ENCODE measurements at regions not wholly inside any gene's neighbourhood (a gene's known extent, or its start where the extent isn't known, plus 50 kb on each side); places are given as distances from the start of the nearest gene placed in this dataset.

GRCh38 chr15:96232335-96232734, 98.2 kb upstream of the NR2F2 start:
- Histone ChIP-seq H3K9ac (ENCODE audit: low read length) (no peak overlapping the region), H3K4me1 (ENCODE audit: low read length) (peaks cover 46% of the 10 kb centered on the region), H3K4me3 (ENCODE audit: low read length) (no peak overlapping the region)

GRCh38 chr15:96234109-96234892, 96.2 kb upstream of the NR2F2 start:
- Histone ChIP-seq H3K4me1 (ENCODE audit: low read length) (peaks cover 46% of the 10 kb centered on the region), H3K27me3 (ENCODE audit: low read depth, low read length) (peaks cover 56% of the 10 kb centered on the region), H3K36me3 (replicated peaks; ENCODE audit: low read depth, low read length) (no peaks in the 10 kb centered on the region), H3K4me2 (ENCODE audit: low read length) (peak overlapping the region; percentile 93), H3K9me3 (ENCODE audit: insufficient read depth, low read length) (0 out of 2 replicates have a peak, but pooled peaks cover 3% of the 10 kb centered on the region), H2AFZ (ENCODE audit: low read depth, low read length) (no peak overlapping the region), H3K4me3 (ENCODE audit: low read length) (peak overlapping the region; percentile 66), H3K9ac (ENCODE audit: low read length) (peak overlapping the region; percentile 42), H3K79me2 (ENCODE audit: low read length) (no peaks in the 10 kb centered on the region), H3K27ac (ENCODE audit: low read length) (peak overlapping the region; percentile 84), H4K20me1 (ENCODE audit: insufficient read depth, low read length) (0 out of 2 replicates have a peak, but pooled peaks cover 3% of the 10 kb centered on the region)
- TF ChIP-seq, protein P1, sequence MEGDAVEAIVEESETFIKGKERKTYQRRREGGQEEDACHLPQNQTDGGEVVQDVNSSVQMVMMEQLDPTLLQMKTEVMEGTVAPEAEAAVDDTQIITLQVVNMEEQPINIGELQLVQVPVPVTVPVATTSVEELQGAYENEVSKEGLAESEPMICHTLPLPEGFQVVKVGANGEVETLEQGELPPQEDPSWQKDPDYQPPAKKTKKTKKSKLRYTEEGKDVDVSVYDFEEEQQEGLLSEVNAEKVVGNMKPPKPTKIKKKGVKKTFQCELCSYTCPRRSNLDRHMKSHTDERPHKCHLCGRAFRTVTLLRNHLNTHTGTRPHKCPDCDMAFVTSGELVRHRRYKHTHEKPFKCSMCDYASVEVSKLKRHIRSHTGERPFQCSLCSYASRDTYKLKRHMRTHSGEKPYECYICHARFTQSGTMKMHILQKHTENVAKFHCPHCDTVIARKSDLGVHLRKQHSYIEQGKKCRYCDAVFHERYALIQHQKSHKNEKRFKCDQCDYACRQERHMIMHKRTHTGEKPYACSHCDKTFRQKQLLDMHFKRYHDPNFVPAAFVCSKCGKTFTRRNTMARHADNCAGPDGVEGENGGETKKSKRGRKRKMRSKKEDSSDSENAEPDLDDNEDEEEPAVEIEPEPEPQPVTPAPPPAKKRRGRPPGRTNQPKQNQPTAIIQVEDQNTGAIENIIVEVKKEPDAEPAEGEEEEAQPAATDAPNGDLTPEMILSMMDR (IDR thresholded peaks at IDR 0.05; ENCODE audit: low read depth, low read length): no peak
- TF ChIP-seq EZH2phosphoT487 (IDR thresholded peaks at IDR 0.05; ENCODE audit: low read depth): 0 out of 2 replicates have a peak, but pooled peaks have one; percentile 33

More at GRCh38 chr15:96232335-96232734, 98.2 kb upstream of the NR2F2 start:
- H3K79me2 ChIP-seq (ENCODE audit: low read length): no peaks in the 10 kb centered on the region
- H3K9me3 ChIP-seq (ENCODE audit: insufficient read depth, low read length): 0 out of 2 replicates have a peak, but pooled peaks cover 3% of the 10 kb centered on the region
- no peak for TF ChIP-seq EZH2phosphoT487 (IDR thresholded peaks at IDR 0.05; ENCODE audit: low read depth)
- TF ChIP-seq, protein P1 (IDR thresholded peaks at IDR 0.05; ENCODE audit: low read depth, low read length): no peak
- H3K27ac ChIP-seq (ENCODE audit: low read length): no peak overlapping the region
- no peak overlapping the region for H3K4me2 ChIP-seq (ENCODE audit: low read length)
- H3K27me3 ChIP-seq (ENCODE audit: low read depth, low read length): peaks cover 59% of the 10 kb centered on the region
- H3K36me3 ChIP-seq (replicated peaks; ENCODE audit: low read depth, low read length): no peaks in the 10 kb centered on the region
- no peak overlapping the region for H2AFZ ChIP-seq (ENCODE audit: low read depth, low read length)
- H4K20me1 ChIP-seq (ENCODE audit: insufficient read depth, low read length): 0 out of 2 replicates have a peak, but pooled peaks cover 3% of the 10 kb centered on the region

- Histone ChIP-seq H3K79me2 (ENCODE audit: low read length) (no peaks in the 10 kb centered on the region), H3K27ac (ENCODE audit: low read length) (no peak overlapping the region), H3K36me3 (replicated peaks; ENCODE audit: low read depth, low read length) (no peaks in the 10 kb centered on the region), H3K4me2 (ENCODE audit: low read length) (no peak overlapping the region), H4K20me1 (ENCODE audit: insufficient read depth, low read length) (0 out of 2 replicates have a peak, but pooled peaks cover 3% of the 10 kb centered on the region), H3K9ac (ENCODE audit: low read length) (no peak overlapping the region), H3K9me3 (ENCODE audit: insufficient read depth, low read length) (no peaks in the 10 kb centered on the region), H3K4me3 (ENCODE audit: low read length) (no peak overlapping the region), H3K4me1 (ENCODE audit: low read length) (peaks cover 35% of the 10 kb centered on the region), H3K27me3 (ENCODE audit: low read depth, low read length) (peaks cover 57% of the 10 kb centered on the region), H2AFZ (ENCODE audit: low read depth, low read length) (no peak overlapping the region)
- TF ChIP-seq, protein P1 (IDR thresholded peaks at IDR 0.05; ENCODE audit: low read depth, low read length): no peak
- TF ChIP-seq EZH2phosphoT487 (IDR thresholded peaks at IDR 0.05; ENCODE audit: low read depth): no peak
Observed at GRCh38 chr15:96237002-96237401, 93.5 kb upstream of the NR2F2 start.

DNA sequence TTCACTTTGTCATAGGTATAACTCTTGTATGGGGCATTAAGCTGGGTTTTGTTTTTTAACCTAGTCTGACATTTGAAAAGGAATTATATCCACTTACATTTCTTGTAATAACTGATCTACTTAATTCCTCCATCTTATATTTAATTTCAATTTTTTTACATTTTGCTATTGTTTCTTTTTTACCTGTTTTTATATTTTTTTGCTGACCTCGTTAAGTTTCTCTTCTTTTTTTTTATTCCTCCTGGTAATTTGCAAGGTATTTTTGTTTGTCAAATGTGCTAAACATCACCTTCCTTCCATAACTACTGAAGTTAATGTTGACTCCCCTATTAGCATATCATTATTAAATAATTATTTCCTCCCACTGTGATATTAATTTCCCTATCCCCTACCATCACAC, 87.7 kb upstream of the NR2F2 start:
- H3K9me3 ChIP-seq (ENCODE audit: insufficient read depth, low read length): no peaks in the 10 kb centered on the region
- TF ChIP-seq, protein P1 (IDR thresholded peaks at IDR 0.05; ENCODE audit: low read depth, low read length): no peak
- TF ChIP-seq EZH2phosphoT487 (IDR thresholded peaks at IDR 0.05; ENCODE audit: low read depth): no peak
- no peak overlapping the region for H3K4me3 ChIP-seq (ENCODE audit: low read length)
- peaks cover 6% of the 10 kb centered on the region; the same call in 1 of the 2 replicates for H3K4me1 ChIP-seq (ENCODE audit: low read length)
- peaks cover 35% of the 10 kb centered on the region; the same call in 1 of the 2 replicates for H3K27me3 ChIP-seq (ENCODE audit: low read depth, low read length)
- no peaks in the 10 kb centered on the region for H3K79me2 ChIP-seq (ENCODE audit: low read length)
- no peaks in the 10 kb centered on the region for H4K20me1 ChIP-seq (ENCODE audit: insufficient read depth, low read length)
- no peak overlapping the region for H3K4me2 ChIP-seq (ENCODE audit: low read length)
- no peak overlapping the region for H3K27ac ChIP-seq (ENCODE audit: low read length)
- no peaks in the 10 kb centered on the region for H3K36me3 ChIP-seq (replicated peaks; ENCODE audit: low read depth, low read length)
- no peak overlapping the region for H3K9ac ChIP-seq (ENCODE audit: low read length)
- no peak overlapping the region for H2AFZ ChIP-seq (ENCODE audit: low read depth, low read length)

Measured in OCI-LY3 (cell line).